ENCODE measurements at regions not wholly inside any gene's neighbourhood (a gene's known extent, or its start where the extent isn't known, plus 50 kb on each side); places are given as distances from the start of the nearest gene placed in this dataset.

DNA sequence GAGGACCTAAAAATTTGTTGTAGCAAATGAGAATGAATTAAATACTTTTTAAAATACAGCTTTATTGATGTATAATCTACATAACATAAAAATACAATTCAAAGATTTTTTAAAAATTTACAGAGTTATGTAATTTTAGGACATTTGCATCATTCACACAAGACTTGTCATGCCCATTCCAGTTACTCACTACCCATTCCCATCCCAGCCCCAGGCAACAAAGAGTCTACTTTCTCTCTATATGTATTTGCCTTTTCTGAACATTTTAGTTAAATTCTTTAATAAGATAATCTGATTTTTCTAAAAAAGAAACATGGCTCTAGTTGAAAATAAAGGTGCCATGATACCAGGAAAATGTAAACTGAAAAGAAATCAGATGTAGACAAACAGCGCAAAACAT, 354.2 kb downstream of the PMP22 start:
- no peaks in the 10 kb centered on the region for H3F3A ChIP-seq (ENCODE audit: insufficient read depth, low read length, poor library complexity, severe bottlenecking)
- no peaks in the 10 kb centered on the region for H4K20me1 ChIP-seq (ENCODE audit: insufficient read depth)
- no peak overlapping the region for H3K9ac ChIP-seq (ENCODE audit: low read length)
- no peak for TF ChIP-seq EP300 (conservative IDR thresholded peaks at IDR 0.05; ENCODE audit: poor library complexity, severe bottlenecking)
- TF ChIP-seq TAF1 (IDR thresholded peaks at IDR 0.05; ENCODE audit: low read depth), result no peak
- no peak for TF ChIP-seq EZH2 (IDR thresholded peaks at IDR 0.05; ENCODE audit: borderline replicate concordance, insufficient read depth, low read length, poor library complexity, severe bottlenecking)
- no peak overlapping the region for H2AFZ ChIP-seq (ENCODE audit: low read depth, low read length)
- H3K9me2 ChIP-seq (ENCODE audit: insufficient read depth, low read length), result no peaks in the 10 kb centered on the region
- H3K36me3 ChIP-seq (ENCODE audit: insufficient read depth, low read length), result no peaks in the 10 kb centered on the region
- H3K4me2 ChIP-seq (ENCODE audit: low read length), result no peak overlapping the region
- no peak overlapping the region for H3K27ac ChIP-seq (ENCODE audit: low read length)
- no peak overlapping the region for H3K4me3 ChIP-seq (ENCODE audit: low read length)
- H3K79me2 ChIP-seq (replicated peaks; ENCODE audit: insufficient read depth, low read length), result no peaks in the 10 kb centered on the region
- no peaks in the 10 kb centered on the region for H3K9me3 ChIP-seq (ENCODE audit: low read length)
- no peaks in the 10 kb centered on the region for H3K27me3 ChIP-seq (ENCODE audit: insufficient read depth, low read depth, low read length)

- TF ChIP-seq MXI1 (conservative IDR thresholded peaks at IDR 0.05; ENCODE audit: poor library complexity, severe bottlenecking) (no peak), EP300 (conservative IDR thresholded peaks at IDR 0.05; ENCODE audit: poor library complexity, severe bottlenecking) (no peak), POLR2AphosphoS5 (IDR thresholded peaks at IDR 0.05) (no peak), EZH2 (IDR thresholded peaks at IDR 0.05; ENCODE audit: borderline replicate concordance, insufficient read depth, low read length, poor library complexity, severe bottlenecking) (no peak), SMC3 (conservative IDR thresholded peaks at IDR 0.05; ENCODE audit: poor library complexity) (no peak), CTCF (IDR thresholded peaks at IDR 0.05; ENCODE audit: poor library complexity, severe bottlenecking) (no peak), RAD21 (conservative IDR thresholded peaks at IDR 0.05) (no peak), TAF1 (IDR thresholded peaks at IDR 0.05; ENCODE audit: low read depth) (no peak)
- TF ChIP-seq, protein P1, sequence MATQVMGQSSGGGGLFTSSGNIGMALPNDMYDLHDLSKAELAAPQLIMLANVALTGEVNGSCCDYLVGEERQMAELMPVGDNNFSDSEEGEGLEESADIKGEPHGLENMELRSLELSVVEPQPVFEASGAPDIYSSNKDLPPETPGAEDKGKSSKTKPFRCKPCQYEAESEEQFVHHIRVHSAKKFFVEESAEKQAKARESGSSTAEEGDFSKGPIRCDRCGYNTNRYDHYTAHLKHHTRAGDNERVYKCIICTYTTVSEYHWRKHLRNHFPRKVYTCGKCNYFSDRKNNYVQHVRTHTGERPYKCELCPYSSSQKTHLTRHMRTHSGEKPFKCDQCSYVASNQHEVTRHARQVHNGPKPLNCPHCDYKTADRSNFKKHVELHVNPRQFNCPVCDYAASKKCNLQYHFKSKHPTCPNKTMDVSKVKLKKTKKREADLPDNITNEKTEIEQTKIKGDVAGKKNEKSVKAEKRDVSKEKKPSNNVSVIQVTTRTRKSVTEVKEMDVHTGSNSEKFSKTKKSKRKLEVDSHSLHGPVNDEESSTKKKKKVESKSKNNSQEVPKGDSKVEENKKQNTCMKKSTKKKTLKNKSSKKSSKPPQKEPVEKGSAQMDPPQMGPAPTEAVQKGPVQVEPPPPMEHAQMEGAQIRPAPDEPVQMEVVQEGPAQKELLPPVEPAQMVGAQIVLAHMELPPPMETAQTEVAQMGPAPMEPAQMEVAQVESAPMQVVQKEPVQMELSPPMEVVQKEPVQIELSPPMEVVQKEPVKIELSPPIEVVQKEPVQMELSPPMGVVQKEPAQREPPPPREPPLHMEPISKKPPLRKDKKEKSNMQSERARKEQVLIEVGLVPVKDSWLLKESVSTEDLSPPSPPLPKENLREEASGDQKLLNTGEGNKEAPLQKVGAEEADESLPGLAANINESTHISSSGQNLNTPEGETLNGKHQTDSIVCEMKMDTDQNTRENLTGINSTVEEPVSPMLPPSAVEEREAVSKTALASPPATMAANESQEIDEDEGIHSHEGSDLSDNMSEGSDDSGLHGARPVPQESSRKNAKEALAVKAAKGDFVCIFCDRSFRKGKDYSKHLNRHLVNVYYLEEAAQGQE (IDR thresholded peaks at IDR 0.05; ENCODE audit: borderline replicate concordance), result no peak
- Histone ChIP-seq H3F3A (ENCODE audit: insufficient read depth, low read length, poor library complexity, severe bottlenecking) (no peaks in the 10 kb centered on the region), H3K4me3 (ENCODE audit: low read length) (no peak overlapping the region), H3K9ac (ENCODE audit: low read length) (no peak overlapping the region), H3K27me3 (ENCODE audit: insufficient read depth, low read depth, low read length) (no peaks in the 10 kb centered on the region), H3K36me3 (ENCODE audit: insufficient read depth, low read length) (no peaks in the 10 kb centered on the region), H3K9me2 (ENCODE audit: insufficient read depth, low read length) (no peaks in the 10 kb centered on the region), H2AFZ (ENCODE audit: low read depth, low read length) (no peak overlapping the region), H3K27ac (ENCODE audit: low read length) (no peak overlapping the region), H3K79me2 (replicated peaks; ENCODE audit: insufficient read depth, low read length) (no peaks in the 10 kb centered on the region), H3K4me2 (ENCODE audit: low read length) (no peak overlapping the region), H3K9me3 (ENCODE audit: low read length) (no peaks in the 10 kb centered on the region), H4K20me1 (ENCODE audit: insufficient read depth) (no peaks in the 10 kb centered on the region)
Observed at GRCh38 chr17:14904386-14904785, 360.7 kb downstream of the PMP22 start.

DNA sequence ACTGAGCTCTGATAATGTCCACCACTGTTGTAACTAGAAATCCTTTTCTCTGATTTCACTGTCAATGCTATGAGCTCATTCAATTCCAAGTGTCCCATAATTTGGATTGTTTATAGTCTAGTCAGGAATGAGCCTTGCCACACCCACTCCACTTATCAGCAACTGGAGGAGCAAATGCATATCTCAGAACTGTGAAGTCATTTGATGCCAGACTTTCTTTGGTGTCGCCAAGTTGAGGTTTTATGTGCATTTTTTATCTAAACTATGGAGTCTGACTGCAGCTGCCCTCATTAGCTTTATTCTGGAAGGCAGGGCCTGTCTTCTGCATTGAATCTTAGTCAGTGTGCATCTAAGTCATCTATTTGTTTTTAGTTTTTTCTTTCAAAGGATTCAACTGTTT, 361.3 kb downstream of the PMP22 start:
- TF ChIP-seq TAF1 (IDR thresholded peaks at IDR 0.05; ENCODE audit: low read depth) (no peak), SMC3 (conservative IDR thresholded peaks at IDR 0.05; ENCODE audit: poor library complexity) (no peak), POLR2AphosphoS5 (IDR thresholded peaks at IDR 0.05) (no peak), EZH2 (IDR thresholded peaks at IDR 0.05; ENCODE audit: borderline replicate concordance, insufficient read depth, low read length, poor library complexity, severe bottlenecking) (no peak), CTCF (IDR thresholded peaks at IDR 0.05; ENCODE audit: poor library complexity, severe bottlenecking) (no peak), MXI1 (conservative IDR thresholded peaks at IDR 0.05; ENCODE audit: poor library complexity, severe bottlenecking) (no peak), RAD21 (conservative IDR thresholded peaks at IDR 0.05) (no peak), EP300 (conservative IDR thresholded peaks at IDR 0.05; ENCODE audit: poor library complexity, severe bottlenecking) (no peak)
- TF ChIP-seq, protein P1 (IDR thresholded peaks at IDR 0.05; ENCODE audit: borderline replicate concordance), result no peak
- Histone ChIP-seq H3K4me2 (ENCODE audit: low read length) (no peak overlapping the region), H3K4me3 (ENCODE audit: low read length) (no peak overlapping the region)

More for the DNA sequence above, 361.3 kb downstream of the PMP22 start:
- Histone ChIP-seq H2AFZ (ENCODE audit: low read depth, low read length) (no peak overlapping the region), H3K9ac (ENCODE audit: low read length) (no peak overlapping the region), H4K20me1 (ENCODE audit: insufficient read depth) (no peaks in the 10 kb centered on the region), H3K27ac (ENCODE audit: low read length) (no peak overlapping the region), H3K79me2 (replicated peaks; ENCODE audit: insufficient read depth, low read length) (no peaks in the 10 kb centered on the region), H3K9me3 (ENCODE audit: low read length) (no peaks in the 10 kb centered on the region), H3K36me3 (ENCODE audit: insufficient read depth, low read length) (no peaks in the 10 kb centered on the region), H3K9me2 (ENCODE audit: insufficient read depth, low read length) (no peaks in the 10 kb centered on the region), H3F3A (ENCODE audit: insufficient read depth, low read length, poor library complexity, severe bottlenecking) (no peaks in the 10 kb centered on the region), H3K27me3 (ENCODE audit: insufficient read depth, low read depth, low read length) (no peaks in the 10 kb centered on the region)

Data from neural cell (in vitro differentiated cells).